LNCaP clone FGC (cell line): ENCODE measurements at regions not wholly inside any gene's neighbourhood (a gene's known extent, or its start where the extent isn't known, plus 50 kb on each side); places are given as distances from the start of the nearest gene placed in this dataset.

Source experiments
- DNase-seq: peaks from one replicate; pipeline ENCODE4 v3.0.0-alpha.2; 2011; ENCODE audit warnings: low read depth
- H3K4me3 ChIP-seq: 2 replicates; pipeline ENCODE4 v1.5.1; 2011; ENCODE audit warnings: mild to moderate bottlenecking, low read depth, low read length, control low read depth
- TF ChIP-seq, protein P1 (sequence below): IDR thresholded peaks from 2 replicates; pipeline ENCODE4 v1.5.1; 2012; ENCODE audit warnings: mild to moderate bottlenecking; ENCODE audit not compliant: control insufficient read depth, insufficient read depth; ENCODE audit errors: extremely low read depth

- no peak for DNase-seq
- no peak overlapping the region for H3K4me3 ChIP-seq
Observed at GRCh38 chr15:93290618-93290946, 201.6 kb upstream of the RGMA start.

DNA sequence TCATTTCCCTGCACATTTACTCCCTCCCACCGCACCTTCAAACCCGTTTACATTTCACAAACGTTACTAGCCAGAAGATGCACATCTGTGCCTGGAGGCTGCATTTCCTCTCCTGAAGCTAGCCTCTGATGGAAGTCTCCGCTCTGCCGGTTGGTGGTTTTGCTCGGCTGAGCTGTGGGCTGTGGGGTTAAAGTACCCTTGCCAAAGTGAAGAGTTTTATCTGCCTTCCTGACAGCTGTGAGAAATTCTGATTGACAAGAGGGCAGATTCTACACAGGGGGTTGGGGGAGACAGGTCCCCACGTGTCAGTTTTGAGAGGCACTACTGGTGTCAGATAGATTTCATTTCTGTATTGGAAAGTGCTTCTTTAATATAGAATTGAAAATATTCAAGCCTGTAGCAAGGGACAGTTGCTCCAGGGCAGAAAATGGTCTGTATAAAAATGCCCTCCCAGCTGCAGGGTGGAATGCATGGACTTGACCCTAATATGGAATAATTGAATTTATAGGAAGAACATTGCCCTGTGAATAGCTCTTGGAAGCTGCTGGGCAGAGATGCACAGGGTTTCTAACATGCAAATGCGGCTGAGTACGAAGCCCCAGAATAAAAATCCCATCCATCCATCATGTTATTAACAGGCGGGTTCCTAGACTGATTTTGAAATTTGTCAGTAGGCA is 201.1 kb upstream of the RGMA start:
- no peak overlapping the region for H3K4me3 ChIP-seq
- TF ChIP-seq, protein P1, sequence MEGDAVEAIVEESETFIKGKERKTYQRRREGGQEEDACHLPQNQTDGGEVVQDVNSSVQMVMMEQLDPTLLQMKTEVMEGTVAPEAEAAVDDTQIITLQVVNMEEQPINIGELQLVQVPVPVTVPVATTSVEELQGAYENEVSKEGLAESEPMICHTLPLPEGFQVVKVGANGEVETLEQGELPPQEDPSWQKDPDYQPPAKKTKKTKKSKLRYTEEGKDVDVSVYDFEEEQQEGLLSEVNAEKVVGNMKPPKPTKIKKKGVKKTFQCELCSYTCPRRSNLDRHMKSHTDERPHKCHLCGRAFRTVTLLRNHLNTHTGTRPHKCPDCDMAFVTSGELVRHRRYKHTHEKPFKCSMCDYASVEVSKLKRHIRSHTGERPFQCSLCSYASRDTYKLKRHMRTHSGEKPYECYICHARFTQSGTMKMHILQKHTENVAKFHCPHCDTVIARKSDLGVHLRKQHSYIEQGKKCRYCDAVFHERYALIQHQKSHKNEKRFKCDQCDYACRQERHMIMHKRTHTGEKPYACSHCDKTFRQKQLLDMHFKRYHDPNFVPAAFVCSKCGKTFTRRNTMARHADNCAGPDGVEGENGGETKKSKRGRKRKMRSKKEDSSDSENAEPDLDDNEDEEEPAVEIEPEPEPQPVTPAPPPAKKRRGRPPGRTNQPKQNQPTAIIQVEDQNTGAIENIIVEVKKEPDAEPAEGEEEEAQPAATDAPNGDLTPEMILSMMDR, result no peak
- DNase-seq, result no peak

More at GRCh38 chr15:93290618-93290946, 201.6 kb upstream of the RGMA start:
- TF ChIP-seq, protein P1, result no peak

DNA sequence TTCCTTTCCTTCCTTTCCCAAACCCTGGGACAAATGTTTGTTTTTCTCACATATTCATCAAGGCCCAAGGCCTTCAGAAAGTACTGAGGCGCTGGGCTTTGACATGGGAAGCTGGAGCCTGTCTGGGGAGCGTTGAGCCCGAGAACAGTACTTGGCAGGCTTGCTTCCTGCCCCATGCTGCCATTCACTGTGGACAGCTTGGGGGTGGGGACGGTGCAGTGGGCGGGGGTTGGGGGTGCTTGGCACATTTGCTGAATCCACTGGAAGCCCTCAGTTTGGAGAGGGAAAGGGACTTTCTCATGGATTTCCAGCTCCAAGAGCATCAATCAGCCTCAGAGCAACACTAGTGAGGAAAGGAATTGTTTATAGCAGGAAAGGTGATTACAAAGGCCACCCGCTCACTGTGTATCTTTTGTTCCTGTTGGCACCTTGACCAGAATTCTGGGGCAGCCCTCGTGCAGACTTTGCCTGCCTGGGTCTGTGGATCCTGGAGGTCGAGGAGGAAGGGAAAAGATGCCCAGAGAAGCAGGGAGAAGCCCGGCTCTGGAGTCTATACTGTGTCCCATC is 199.8 kb upstream of the RGMA start:
- TF ChIP-seq, protein P1, result no peak
- H3K4me3 ChIP-seq, result no peak overlapping the region
- no peak for DNase-seq

GRCh38 chr15:93286446-93286845 is 197.4 kb upstream of the RGMA start:
- DNase-seq, result no peak
- H3K4me3 ChIP-seq, result no peak overlapping the region
- TF ChIP-seq, protein P1, result no peak

- TF ChIP-seq, protein P1, result no peak
- no peak overlapping the region for H3K4me3 ChIP-seq
- DNase-seq, result no peak
Observed at GRCh38 chr15:93283854-93284253, 194.8 kb upstream of the RGMA start.

GRCh38 chr15:93282808-93283207 is 193.8 kb upstream of the RGMA start:
- TF ChIP-seq, protein P1, result no peak
- no peak overlapping the region for H3K4me3 ChIP-seq
- DNase-seq, result no peak

- TF ChIP-seq, protein P1, result no peak
- no peak overlapping the region for H3K4me3 ChIP-seq
- DNase-seq, result no peak
Observed at GRCh38 chr15:93278783-93279182, 189.8 kb upstream of the RGMA start.
